GM12878 (cell line): ENCODE measurements at regions not wholly inside any gene's neighbourhood (a gene's known extent, or its start where the extent isn't known, plus 50 kb on each side); places are given as distances from the start of the nearest gene placed in this dataset.

ENCODE experiments used
- ATAC-seq: fragments of 200-7000 bp; cut with Tn5 transposase; 3 replicates; pipeline ENCODE4 v1.9.1; 2020; ENCODE audit warnings: mild to moderate bottlenecking, moderate library complexity
- BruUV-seq: library from RNA; stranded (reverse); fragments of 400-500 nt; replicated peaks from 2 replicates; lab custom pipeline; 2021; lab: Mats Ljungman, UMichigan
- CTCF ChIA-PET: fragments of 300-600 bp; sonication (Branson Sonifier 250); formaldehyde crosslinking; extraction: SDS; loops from one replicate; lab custom pipeline; 2021; ENCODE audit warnings: inconsistent platforms; lab: Yijun Ruan, JAX
- POLR2A ChIA-PET: fragments of 350-600 bp; formaldehyde crosslinking; extraction: SDS; loops from one replicate; lab custom pipeline; 2021; ENCODE audit warnings: inconsistent platforms; lab: Charles Lee
- RAD21 ChIA-PET: fragments of 300-600 bp; sonication (Branson Sonifier 250); formaldehyde crosslinking; loops from one replicate; lab custom pipeline; 2023; ENCODE audit warnings: antibody characterized with exemption; ENCODE audit not compliant: unreplicated experiment; lab: Charles Lee
- SMC1A ChIA-PET: fragments of 300-600 bp; sonication (Branson Sonifier 250); formaldehyde crosslinking; loops from one replicate; lab custom pipeline; 2023; ENCODE audit not compliant: unreplicated experiment, uncharacterized antibody; lab: Charles Lee
- DNase-seq: peaks from one replicate; pipeline ENCODE4 v3.0.0-alpha.2; 2011; ENCODE audit warnings: low read depth, low spot score
- FAIRE-seq: peaks from 3 replicates; lab custom pipeline; 2011; peaks lifted over from hg19 to GRCh38; lab: Jason Lieb, UNC
- H2AFZ ChIP-seq: 2 replicates; pipeline ENCODE4 v1.6.0; 2011; ENCODE audit warnings: low read depth, low read length, control low read depth; ENCODE audit not compliant: control insufficient read depth
- H3K27ac ChIP-seq: 2 replicates; pipeline ENCODE4 v1.5.1; 2011; ENCODE audit warnings: control low read depth; ENCODE audit not compliant: control insufficient read depth, insufficient read depth
- H3K27me3 ChIP-seq, 2 experiments: replicated peaks in 1 of 2; 2 replicates each; pipeline versions ENCODE4 v1.6.0 to v1.6.1; 2011; ENCODE audit warnings: low read length in 1 of 2; ENCODE audit not compliant: control insufficient read depth in 2 of 2, insufficient read depth in 2 of 2
- H3K36me3 ChIP-seq, 2 experiments: 2 replicates each; pipeline ENCODE4 v1.5.1; 2011; ENCODE audit warnings: low read length in 1 of 2; ENCODE audit not compliant: control insufficient read depth in 2 of 2, insufficient read depth in 2 of 2
- H3K4me1 ChIP-seq: 2 replicates; pipeline ENCODE4 v1.6.1; 2011; ENCODE audit warnings: mild to moderate bottlenecking, low read length, moderate library complexity, mixed read lengths; ENCODE audit not compliant: control insufficient read depth, insufficient read depth
- H3K4me2 ChIP-seq: 2 replicates; pipeline ENCODE4 v1.6.0; 2011; ENCODE audit warnings: control low read depth; ENCODE audit not compliant: control insufficient read depth, insufficient read depth
- H3K4me3 ChIP-seq: fragments of 200-600 bp; sonication (generic); 2 replicates; pipeline ENCODE4 v1.5.1; 2016
- H3K79me2 ChIP-seq: 2 replicates; pipeline ENCODE4 v1.6.0; 2011; ENCODE audit warnings: low read length; ENCODE audit not compliant: control insufficient read depth, insufficient read depth
- H3K9ac ChIP-seq: 2 replicates; pipeline ENCODE4 v1.8.0; 2011; ENCODE audit warnings: low read length, control low read depth, mixed read lengths; ENCODE audit not compliant: control insufficient read depth, insufficient read depth
- H3K9me3 ChIP-seq: replicated peaks from 3 replicates; pipeline ENCODE4 v1.5.1; 2011; ENCODE audit warnings: mild to moderate bottlenecking, low read length; ENCODE audit not compliant: control insufficient read depth, insufficient read depth
- H4K20me1 ChIP-seq: 2 replicates; pipeline ENCODE4 v1.6.0; 2011; ENCODE audit not compliant: control insufficient read depth, insufficient read depth
- ETV6 ChIP-seq, 2 experiments: fragments of 450-650 bp in 1 of 2; IDR thresholded peaks in 1 of 2; conservative IDR thresholded peaks in 1 of 2; 2 replicates each; pipeline ENCODE4 v1.6.1; 2014; ENCODE audit warnings: antibody characterized with exemption in 1 of 2, borderline replicate concordance in 1 of 2, low read depth in 1 of 2, mild to moderate bottlenecking in 1 of 2, moderate library complexity in 1 of 2
- GABPA ChIP-seq: IDR thresholded peaks from 2 replicates; pipeline ENCODE4 v1.6.1; 2014; ENCODE audit warnings: antibody characterized with exemption, low read depth, mild to moderate bottlenecking, inconsistent platforms
- NFYB ChIP-seq: IDR thresholded peaks from 2 replicates; pipeline ENCODE4 v1.6.1; 2011; ENCODE audit warnings: low read depth, mild to moderate bottlenecking, low read length, improper control_type of control experiment, moderate library complexity; ENCODE audit not compliant: insufficient read depth
- NKRF ChIP-seq: fragments of 450-650 bp; conservative IDR thresholded peaks from 2 replicates; pipeline ENCODE4 v1.6.1; 2017; ENCODE audit warnings: mild to moderate bottlenecking, moderate library complexity
- SMARCA5 ChIP-seq: fragments of 450-650 bp; IDR thresholded peaks from 2 replicates; pipeline ENCODE4 v1.6.1; 2017; ENCODE audit warnings: mild to moderate bottlenecking
- TAF1 ChIP-seq: IDR thresholded peaks from 2 replicates; pipeline ENCODE4 v1.6.1; 2011; ENCODE audit warnings: mild to moderate bottlenecking, low read depth, low read length, borderline replicate concordance
- TARDBP ChIP-seq: IDR thresholded peaks from 2 replicates; pipeline ENCODE4 v1.6.1; 2016; ENCODE audit warnings: borderline replicate concordance
- YBX1 ChIP-seq: fragments of 450-650 bp; IDR thresholded peaks from 2 replicates; pipeline ENCODE4 v1.6.1; 2016; ENCODE audit warnings: antibody characterized with exemption
- ZZZ3 ChIP-seq: IDR thresholded peaks from 2 replicates; pipeline ENCODE4 v1.6.1; 2011; ENCODE audit warnings: low read depth; ENCODE audit not compliant: control insufficient read depth, insufficient read length
- WGBS: methylation state at CpG from one replicate; pipeline ENCODE4 v1.1.6; 2016; ENCODE audit warnings: low lambda C conversion rate; ENCODE audit not compliant: insufficient replicate concordance, insufficient coverage; ENCODE audit errors: missing lambda C conversion rate; 5-methylcytosine and 5-hydroxymethylcytosine counted together
- in situ Hi-C: fragments of 300-500 bp; cut with MboI; formaldehyde crosslinking; loops from 9 replicates; pipeline ENCODE4 v1.14.3; 2018; ENCODE audit warnings: mixed read lengths
- intact Hi-C: fragments of 100-400 bp; cut with micrococcal nuclease; formaldehyde crosslinking; loops from one replicate; pipeline ENCODE4 v1.14.2; 2022; ENCODE audit not compliant: unreplicated experiment

- no peak for TF ChIP-seq NKRF
Observed at GRCh38 chr5:171573451-171574225, 154.2 kb downstream of the FGF18 start (continued).

GRCh38 chr5:171574376-171574775, 154.9 kb downstream of the FGF18 start:
- no peaks in the 10 kb centered on the region for H3K79me2 ChIP-seq
- DNase-seq (no peak), ATAC-seq (no peak), FAIRE-seq (no peak)
- H3K9ac ChIP-seq = no peak overlapping the region
- no peak overlapping the region for H3K4me3 ChIP-seq
- H3K4me1 ChIP-seq = no peaks in the 10 kb centered on the region
- TF ChIP-seq NFYB = no peak
- no peak for TF ChIP-seq ETV6 (conservative IDR thresholded peaks at IDR 0.05 in 1 of 2, IDR thresholded peaks at IDR 0.05 in 1 of 2; ENCODE audit: borderline replicate concordance in 1 of 2, low read depth in 1 of 2)
- TF ChIP-seq YBX1 = no peak
- TF ChIP-seq ZZZ3 = no peak
- no peak for TF ChIP-seq TAF1
- TF ChIP-seq GABPA = no peak
- TF ChIP-seq SMARCA5 = no peak
- TF ChIP-seq TARDBP = no peak
- RAD21 ChIA-PET = no interaction called here
- H3K4me2 ChIP-seq = no peak overlapping the region
- SMC1A ChIA-PET = no interaction called here
- in situ Hi-C loops (no loop called here), intact Hi-C loops (no loop called here)
- BruUV-seq = no TSS peak
- H3K36me3 ChIP-seq = no peaks in the 10 kb centered on the region
- H4K20me1 ChIP-seq = no peaks in the 10 kb centered on the region
- no peak overlapping the region for H3K27ac ChIP-seq
- WGBS = 12% methylated on average over 4 of the region's 4 CpGs
- peaks cover 0 to under 1% of the 10 kb centered on the region in 2 experiments; a peak in 1 of 4 replicates for H3K27me3 ChIP-seq
- CTCF ChIA-PET = no interaction called here
- no peak overlapping the region for H2AFZ ChIP-seq
- H3K9me3 ChIP-seq = no peaks in the 10 kb centered on the region
- POLR2A ChIA-PET = no interaction called here
